Mammary epithelial cell (primary cell): ENCODE measurements at regions not wholly inside any gene's neighbourhood (a gene's known extent, or its start where the extent isn't known, plus 50 kb on each side); places are given as distances from the start of the nearest gene placed in this dataset.

Experiments used
- CTCF ChIP-seq, 2 donors: IDR thresholded peaks in 1 of 2; conservative IDR thresholded peaks in 1 of 2; 2 replicates each; pipeline ENCODE4 v1.5.1; 2011 to 2012; ENCODE audit warnings: inconsistent platforms in 2 of 2, low read length in 2 of 2, mild to moderate bottlenecking in 2 of 2, control low read depth in 1 of 2, low read depth in 1 of 2; ENCODE audit not compliant: insufficient read depth in 1 of 2; ENCODE audit errors: extremely low read depth in 1 of 2
- EZH2 ChIP-seq: IDR thresholded peaks from 2 replicates; pipeline ENCODE4 v1.6.1; 2012; ENCODE audit warnings: low read length, inconsistent platforms, borderline replicate concordance

- TF ChIP-seq CTCF (conservative IDR thresholded peaks at IDR 0.05 in 1 of 2, IDR thresholded peaks at IDR 0.05 in 1 of 2; ENCODE audit: extremely low read depth in 1 of 2, insufficient read depth in 1 of 2, low read depth in 1 of 2, low read length in 2 of 2) (no peak), EZH2 (no peak)
Observed at GRCh38 chr5:154630410-154630809, 124.8 kb upstream of the LARP1 start.
